Testis (tissue), 2 donors: ENCODE measurements at regions not wholly inside any gene's neighbourhood (a gene's known extent, or its start where the extent isn't known, plus 50 kb on each side); places are given as distances from the start of the nearest gene placed in this dataset.

Experiments
- POLR2A ChIP-seq: fragments of 450-650 bp; IDR thresholded peaks from one replicate; pipeline ENCODE4 v1.6.1; 2017; ENCODE audit warnings: antibody characterized with exemption, mild to moderate bottlenecking, moderate library complexity
- TF ChIP-seq, protein P1 (sequence below), 3 experiments: fragments of 450-650 bp in 2 of 3; fragments of 200-600 bp in 1 of 3; sonication (generic) in 1 of 3; IDR thresholded peaks; one replicate each; pipeline ENCODE4 v1.5.1; 2016 to 2019; ENCODE audit warnings: antibody characterized with exemption in 3 of 3, mild to moderate bottlenecking in 2 of 3, moderate library complexity in 1 of 3

DNA sequence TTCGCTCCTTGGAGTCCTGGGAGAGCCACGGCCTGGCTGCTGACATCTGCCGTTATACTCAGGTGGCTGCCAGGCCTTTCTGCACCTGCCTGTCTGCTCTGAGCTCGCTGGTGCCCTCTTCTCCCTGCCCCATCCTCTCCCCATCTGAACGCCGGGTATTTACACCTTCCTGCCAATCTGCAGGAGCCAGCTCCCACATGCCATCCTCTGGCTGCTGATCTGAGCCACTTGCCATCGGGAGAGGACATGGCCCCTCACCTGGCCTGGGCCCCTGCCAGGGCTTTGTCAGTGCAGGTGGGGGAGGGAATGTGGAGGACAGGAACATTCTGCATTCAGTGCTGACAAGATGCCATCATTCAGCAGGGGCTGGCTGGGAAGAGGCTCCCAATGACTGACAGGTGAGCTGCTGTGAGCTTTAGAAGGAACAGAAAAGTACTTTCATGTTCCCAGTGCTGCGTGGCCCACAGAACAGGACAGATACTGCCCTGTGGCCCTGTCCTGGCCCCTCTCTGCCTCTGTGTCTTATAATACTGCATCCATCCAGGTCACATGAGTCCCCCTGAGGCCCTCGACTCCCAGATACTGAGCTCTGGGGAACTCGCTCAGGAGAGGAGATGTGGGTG lies 96.3 kb upstream of the ZNF469 start:
- TF ChIP-seq POLR2A = no peak
- TF ChIP-seq, protein P1, sequence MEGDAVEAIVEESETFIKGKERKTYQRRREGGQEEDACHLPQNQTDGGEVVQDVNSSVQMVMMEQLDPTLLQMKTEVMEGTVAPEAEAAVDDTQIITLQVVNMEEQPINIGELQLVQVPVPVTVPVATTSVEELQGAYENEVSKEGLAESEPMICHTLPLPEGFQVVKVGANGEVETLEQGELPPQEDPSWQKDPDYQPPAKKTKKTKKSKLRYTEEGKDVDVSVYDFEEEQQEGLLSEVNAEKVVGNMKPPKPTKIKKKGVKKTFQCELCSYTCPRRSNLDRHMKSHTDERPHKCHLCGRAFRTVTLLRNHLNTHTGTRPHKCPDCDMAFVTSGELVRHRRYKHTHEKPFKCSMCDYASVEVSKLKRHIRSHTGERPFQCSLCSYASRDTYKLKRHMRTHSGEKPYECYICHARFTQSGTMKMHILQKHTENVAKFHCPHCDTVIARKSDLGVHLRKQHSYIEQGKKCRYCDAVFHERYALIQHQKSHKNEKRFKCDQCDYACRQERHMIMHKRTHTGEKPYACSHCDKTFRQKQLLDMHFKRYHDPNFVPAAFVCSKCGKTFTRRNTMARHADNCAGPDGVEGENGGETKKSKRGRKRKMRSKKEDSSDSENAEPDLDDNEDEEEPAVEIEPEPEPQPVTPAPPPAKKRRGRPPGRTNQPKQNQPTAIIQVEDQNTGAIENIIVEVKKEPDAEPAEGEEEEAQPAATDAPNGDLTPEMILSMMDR (IDR thresholded peaks at IDR 0.05) = no peak
